Nephron progenitor cell (in vitro differentiated cells): ENCODE measurements at regions not wholly inside any gene's neighbourhood (a gene's known extent, or its start where the extent isn't known, plus 50 kb on each side); places are given as distances from the start of the nearest gene placed in this dataset.

Experiments used
- DNase-seq: peaks from one replicate; pipeline ENCODE4 v3.0.0; 2021
- H3K27ac Mint-ChIP-seq: 2 replicates; pipeline ENCODE4 v1.8.0; 2021; ENCODE audit warnings: mild to moderate bottlenecking, moderate library complexity, mixed read lengths
- H3K27me3 Mint-ChIP-seq: 2 replicates; pipeline ENCODE4 v1.8.0; 2021; ENCODE audit warnings: mild to moderate bottlenecking, low read depth, mixed read lengths; ENCODE audit not compliant: poor library complexity
- H3K36me3 Mint-ChIP-seq: 2 replicates; pipeline ENCODE4 v1.8.0; 2021; ENCODE audit warnings: low read depth, mixed read lengths
- H3K4me1 Mint-ChIP-seq: 2 replicates; pipeline ENCODE4 v1.8.0; 2021; ENCODE audit warnings: mixed read lengths
- H3K4me3 Mint-ChIP-seq: 2 replicates; pipeline ENCODE4 v1.8.0; 2021; ENCODE audit warnings: mild to moderate bottlenecking, moderate library complexity, mixed read lengths
- H3K9me3 Mint-ChIP-seq: 2 replicates; pipeline ENCODE4 v1.8.0; 2021; ENCODE audit warnings: mild to moderate bottlenecking, moderate library complexity, mixed read lengths
- TF ChIP-seq, protein P1 (sequence below): fragments of 200-600 bp; sonication (generic); IDR thresholded peaks from 2 replicates; pipeline ENCODE4 v1.5.0; 2021; ENCODE audit warnings: antibody characterized with exemption

DNA sequence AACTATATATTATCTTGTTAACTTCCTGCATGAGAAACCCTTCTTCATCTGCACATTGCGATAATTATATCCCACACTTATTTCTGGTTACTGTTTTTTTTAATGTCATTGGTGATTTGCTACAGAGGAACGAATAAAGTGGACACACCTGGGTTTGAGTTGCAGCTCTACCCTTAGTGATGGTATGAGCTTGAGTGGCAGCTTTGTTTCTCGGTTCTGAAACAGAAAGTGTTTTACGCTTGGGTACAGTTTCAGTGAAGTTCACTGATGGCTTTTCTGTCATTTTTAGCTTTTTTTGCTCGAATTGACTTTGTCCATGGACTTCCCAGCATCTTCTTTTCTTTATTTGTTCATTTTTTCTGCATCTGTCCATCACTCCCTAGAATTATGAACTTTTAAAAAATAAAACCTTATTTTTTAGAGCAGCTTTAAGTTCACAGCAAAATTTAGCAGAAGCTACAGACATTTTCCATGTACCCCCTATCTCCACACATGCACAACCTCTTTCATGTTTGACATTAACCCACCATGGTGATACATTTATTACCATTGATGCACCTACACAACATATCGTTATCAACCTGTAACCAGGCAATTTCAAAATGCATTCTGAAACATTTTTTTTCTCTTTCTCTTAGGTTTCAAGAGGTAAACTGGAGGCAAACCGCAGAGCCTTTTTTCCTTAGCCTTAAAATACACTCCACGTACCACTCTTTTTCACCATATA is 1041.6 kb upstream of the PRKX start:
- DNase-seq, result no peak
- TF ChIP-seq, protein P1, sequence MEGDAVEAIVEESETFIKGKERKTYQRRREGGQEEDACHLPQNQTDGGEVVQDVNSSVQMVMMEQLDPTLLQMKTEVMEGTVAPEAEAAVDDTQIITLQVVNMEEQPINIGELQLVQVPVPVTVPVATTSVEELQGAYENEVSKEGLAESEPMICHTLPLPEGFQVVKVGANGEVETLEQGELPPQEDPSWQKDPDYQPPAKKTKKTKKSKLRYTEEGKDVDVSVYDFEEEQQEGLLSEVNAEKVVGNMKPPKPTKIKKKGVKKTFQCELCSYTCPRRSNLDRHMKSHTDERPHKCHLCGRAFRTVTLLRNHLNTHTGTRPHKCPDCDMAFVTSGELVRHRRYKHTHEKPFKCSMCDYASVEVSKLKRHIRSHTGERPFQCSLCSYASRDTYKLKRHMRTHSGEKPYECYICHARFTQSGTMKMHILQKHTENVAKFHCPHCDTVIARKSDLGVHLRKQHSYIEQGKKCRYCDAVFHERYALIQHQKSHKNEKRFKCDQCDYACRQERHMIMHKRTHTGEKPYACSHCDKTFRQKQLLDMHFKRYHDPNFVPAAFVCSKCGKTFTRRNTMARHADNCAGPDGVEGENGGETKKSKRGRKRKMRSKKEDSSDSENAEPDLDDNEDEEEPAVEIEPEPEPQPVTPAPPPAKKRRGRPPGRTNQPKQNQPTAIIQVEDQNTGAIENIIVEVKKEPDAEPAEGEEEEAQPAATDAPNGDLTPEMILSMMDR, result no peak
- no peak overlapping the region for H3K4me3 Mint-ChIP-seq
- no peaks in the 10 kb centered on the region for H3K36me3 Mint-ChIP-seq
- H3K9me3 Mint-ChIP-seq, result no peaks in the 10 kb centered on the region
- no peak overlapping the region for H3K27ac Mint-ChIP-seq
- no peaks in the 10 kb centered on the region for H3K4me1 Mint-ChIP-seq
- H3K27me3 Mint-ChIP-seq, result peaks cover 7% of the 10 kb centered on the region

DNA sequence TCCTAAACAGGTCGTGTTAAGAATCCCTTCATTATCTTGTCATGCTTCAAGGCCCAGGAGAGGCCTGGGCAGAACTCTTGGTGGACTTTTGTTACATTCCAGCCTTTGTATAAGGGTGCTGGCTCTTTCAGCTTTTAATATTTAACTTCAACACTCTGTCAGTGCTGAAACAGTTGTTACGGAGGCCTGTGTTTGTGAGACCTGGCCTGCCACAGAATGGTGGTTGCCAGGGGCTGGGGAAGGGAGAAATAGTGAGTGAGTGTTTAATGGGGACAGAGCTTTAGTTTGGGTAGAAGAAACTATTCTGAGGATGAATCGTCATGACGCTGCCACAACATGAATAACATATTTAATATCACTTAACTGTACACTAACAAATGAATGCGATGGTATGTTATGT is 1027.6 kb upstream of the PRKX start:
- DNase-seq, result no peak
- Mint-ChIP-seq H3K36me3 (no peaks in the 10 kb centered on the region), H3K27ac (no peak overlapping the region), H3K27me3 (no peaks in the 10 kb centered on the region), H3K4me1 (peaks cover 4% of the 10 kb centered on the region), H3K9me3 (no peaks in the 10 kb centered on the region), H3K4me3 (no peak overlapping the region)
- TF ChIP-seq, protein P1, result no peak

DNA sequence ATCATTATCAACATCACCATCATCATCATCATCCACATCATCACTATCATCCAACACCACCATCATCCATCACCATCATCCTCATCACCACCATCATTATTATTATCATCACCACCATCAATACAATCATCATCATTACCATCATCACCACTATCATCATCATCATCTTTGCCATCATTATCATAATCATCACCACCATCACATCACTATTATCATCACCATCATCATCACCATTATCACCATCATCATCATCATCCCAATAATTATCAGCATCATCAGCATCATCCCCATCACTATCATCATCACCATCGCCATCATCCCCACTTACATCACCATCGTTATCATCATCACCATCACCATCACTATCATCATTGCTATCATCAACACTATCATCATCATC is 1021.9 kb upstream of the PRKX start:
- no peak for DNase-seq
- Mint-ChIP-seq H3K4me1 (no peaks in the 10 kb centered on the region), H3K36me3 (no peaks in the 10 kb centered on the region), H3K27ac (no peak overlapping the region), H3K27me3 (no peaks in the 10 kb centered on the region), H3K9me3 (peaks cover 8% of the 10 kb centered on the region), H3K4me3 (no peak overlapping the region)
- TF ChIP-seq, protein P1, result no peak

DNA sequence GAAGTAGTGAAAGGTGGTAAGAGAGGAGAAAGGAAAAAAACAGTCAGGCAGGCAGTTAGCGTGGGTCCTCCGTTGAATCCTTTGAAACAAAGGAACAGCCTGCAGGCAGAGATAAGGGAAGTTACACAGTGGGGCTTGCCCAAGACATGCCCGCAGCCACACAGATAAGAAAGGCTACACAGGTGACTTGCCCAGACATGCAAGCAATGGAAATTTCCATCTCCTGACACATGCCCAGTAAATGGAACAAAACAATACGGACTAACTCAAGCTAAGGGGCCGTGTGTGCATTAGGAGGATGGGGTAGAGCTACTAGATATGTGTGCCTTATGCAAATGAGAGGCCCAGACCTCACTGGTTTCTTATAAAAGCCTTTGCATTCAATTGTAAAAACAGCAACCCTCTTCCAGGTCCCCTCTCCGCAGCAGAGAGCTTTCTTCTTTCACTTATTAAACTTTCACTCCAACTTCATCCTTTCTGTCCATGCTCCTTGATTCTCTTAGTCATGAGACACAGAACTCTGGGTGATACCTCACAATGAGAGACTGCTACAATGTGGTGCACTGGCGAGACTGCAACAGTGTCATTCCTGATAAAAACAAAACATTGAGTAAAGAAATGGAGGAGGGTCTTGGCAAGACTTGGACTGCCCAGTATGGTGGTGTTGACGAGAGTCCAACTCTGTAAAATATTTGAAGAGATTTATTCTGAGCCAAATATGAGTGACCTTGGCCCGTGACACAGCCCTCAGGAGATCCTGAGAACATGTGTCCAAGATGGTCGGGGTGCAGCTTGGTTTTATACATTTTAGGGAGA is 997.4 kb upstream of the PRKX start:
- DNase-seq, result no peak
- Mint-ChIP-seq H3K36me3 (no peaks in the 10 kb centered on the region), H3K27ac (peak overlapping the region; percentile 72), H3K27me3 (peaks cover 4% of the 10 kb centered on the region), H3K4me3 (no peak overlapping the region), H3K9me3 (peaks cover 23% of the 10 kb centered on the region), H3K4me1 (no peaks in the 10 kb centered on the region)
- TF ChIP-seq, protein P1, result no peak

DNA sequence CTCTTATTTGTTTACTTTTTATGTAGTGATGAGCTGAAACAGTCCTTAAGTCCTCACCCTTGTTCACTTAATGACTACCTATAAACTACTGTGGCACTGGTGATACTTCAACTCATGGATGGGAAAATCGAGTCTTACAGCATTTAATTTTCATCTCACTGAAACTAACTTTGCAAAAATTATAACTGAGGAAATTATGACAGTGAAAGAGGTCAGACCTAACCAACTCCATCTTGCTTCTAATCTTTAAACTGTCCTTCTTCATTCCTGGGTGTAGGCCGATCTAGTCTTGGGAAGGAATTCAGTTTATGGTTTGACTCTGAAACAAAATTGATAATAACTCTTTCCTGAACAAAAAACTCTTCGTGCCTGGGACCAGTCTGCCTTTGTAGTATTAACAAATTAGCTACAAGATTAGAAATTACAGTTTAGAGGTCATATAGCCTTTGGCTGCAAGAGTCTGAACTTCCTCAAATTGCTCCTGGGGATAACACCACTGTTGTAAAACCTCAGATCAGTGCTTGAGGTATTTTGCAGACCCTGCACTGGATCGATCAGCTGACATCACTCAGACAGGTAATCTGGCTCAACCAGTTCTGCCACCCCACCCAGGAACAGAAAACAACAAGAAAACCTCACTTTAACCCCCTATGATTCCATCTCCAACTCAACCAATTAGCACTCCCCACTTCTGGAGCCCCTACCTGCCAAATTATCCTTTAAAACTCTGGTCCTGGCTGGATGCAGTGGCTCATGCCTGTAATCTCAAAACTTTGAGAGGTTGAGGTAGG is 995.7 kb upstream of the PRKX start:
- no peaks in the 10 kb centered on the region for H3K36me3 Mint-ChIP-seq
- no peak for DNase-seq
- no peaks in the 10 kb centered on the region for H3K4me1 Mint-ChIP-seq
- peaks cover 4% of the 10 kb centered on the region for H3K27me3 Mint-ChIP-seq
- no peak overlapping the region for H3K27ac Mint-ChIP-seq
- H3K9me3 Mint-ChIP-seq, result peaks cover 14% of the 10 kb centered on the region
- H3K4me3 Mint-ChIP-seq, result no peak overlapping the region
- TF ChIP-seq, protein P1, result no peak
